Thoracic aorta (tissue), 2 donors: ENCODE measurements at regions not wholly inside any gene's neighbourhood (a gene's known extent, or its start where the extent isn't known, plus 50 kb on each side); places are given as distances from the start of the nearest gene placed in this dataset.

Experiments
- ATAC-seq: fragments of 150-250 bp; one replicate; pipeline ENCODE4 v1.8.0; 2017; ENCODE audit warnings: low read depth; ENCODE audit not compliant: insufficient number of reproducible peaks, low FRiP score
- DNase-seq: peaks from one replicate; pipeline ENCODE4 v3.0.0-alpha.2; 2020; ENCODE audit warnings: low spot score
- H3K27ac ChIP-seq, 2 donors: fragments of 200-600 bp; sonication (generic); 1 replicate in 1 of 2; 2 replicates in 1 of 2; pipeline ENCODE4 v1.5.1; 2016; ENCODE audit warnings: mild to moderate bottlenecking in 2 of 2, moderate library complexity in 2 of 2
- H3K27me3 ChIP-seq: fragments of 200-600 bp; sonication (generic); replicated peaks from 2 replicates; pipeline ENCODE4 v1.6.0; 2016; ENCODE audit warnings: mild to moderate bottlenecking; ENCODE audit not compliant: insufficient read depth
- H3K36me3 ChIP-seq: fragments of 200-600 bp; sonication (generic); one replicate; pipeline ENCODE4 v1.5.1; 2016
- H3K4me1 ChIP-seq, 2 donors: fragments of 200-600 bp; sonication (generic); 1 replicate in 1 of 2; 2 replicates in 1 of 2; pipeline versions ENCODE4 v1.5.1 to v1.6.0; 2016; ENCODE audit warnings: low read depth in 2 of 2, mild to moderate bottlenecking in 1 of 2; ENCODE audit not compliant: control insufficient read depth in 1 of 2
- H3K4me3 ChIP-seq: fragments of 200-600 bp; sonication (generic); 2 replicates; pipeline ENCODE4 v1.5.1; 2016; ENCODE audit warnings: mild to moderate bottlenecking
- H3K9me3 ChIP-seq: fragments of 200-600 bp; sonication (generic); 2 replicates; pipeline ENCODE4 v1.5.1; 2016
- CTCF ChIP-seq: fragments of 200-600 bp; sonication (generic); IDR thresholded peaks from one replicate; pipeline ENCODE4 v1.5.1; 2019; ENCODE audit warnings: antibody characterized with exemption

- no peaks in the 10 kb centered on the region for H3K36me3 ChIP-seq
- ATAC-seq (no peak), DNase-seq (no peak)
- H3K27ac ChIP-seq = no peak overlapping the region
- peaks cover 0 to 1% of the 10 kb centered on the region in 2 donors for H3K4me1 ChIP-seq
- H3K27me3 ChIP-seq = no peaks in the 10 kb centered on the region
- TF ChIP-seq CTCF = no peak
- H3K9me3 ChIP-seq = no peaks in the 10 kb centered on the region
- no peak overlapping the region for H3K4me3 ChIP-seq
Measured at GRCh38 chr3:193775421-193776077, 182.5 kb downstream of the OPA1 start.

- no peak for DNase-seq
- ATAC-seq = no peak
- H3K27me3 ChIP-seq = no peaks in the 10 kb centered on the region
- no peak overlapping the region for H3K27ac ChIP-seq
- TF ChIP-seq CTCF = no peak
- no peak overlapping the region for H3K4me3 ChIP-seq
- no peaks in the 10 kb centered on the region for H3K36me3 ChIP-seq
- peaks cover 0 to 7% of the 10 kb centered on the region in 2 donors for H3K4me1 ChIP-seq
- no peaks in the 10 kb centered on the region for H3K9me3 ChIP-seq
Measured at GRCh38 chr3:193776626-193777358, 183.8 kb downstream of the OPA1 start.

- Histone ChIP-seq H3K36me3 (no peaks in the 10 kb centered on the region), H3K9me3 (no peaks in the 10 kb centered on the region), H3K4me3 (no peak overlapping the region), H3K27me3 (no peaks in the 10 kb centered on the region), H3K4me1 (peaks cover 0 to 7% of the 10 kb centered on the region in 2 donors), H3K27ac (no peak overlapping the region)
- TF ChIP-seq CTCF = no peak
- ATAC-seq = no peak
- no peak for DNase-seq
Measured at GRCh38 chr3:193777524-193777923, 184.5 kb downstream of the OPA1 start.

GRCh38 chr3:193778676-193779075, 185.7 kb downstream of the OPA1 start:
- H3K27me3 ChIP-seq = no peaks in the 10 kb centered on the region
- no peak overlapping the region for H3K4me3 ChIP-seq
- H3K27ac ChIP-seq = no peak overlapping the region
- H3K4me1 ChIP-seq = peaks cover 0 to 7% of the 10 kb centered on the region in 2 donors
- no peaks in the 10 kb centered on the region for H3K36me3 ChIP-seq
- DNase-seq (no peak), ATAC-seq (no peak)
- no peaks in the 10 kb centered on the region for H3K9me3 ChIP-seq
- TF ChIP-seq CTCF = no peak

GRCh38 chr3:193779933-193780332, 186.9 kb downstream of the OPA1 start:
- H3K9me3 ChIP-seq = no peaks in the 10 kb centered on the region
- H3K36me3 ChIP-seq = no peaks in the 10 kb centered on the region
- ATAC-seq (no peak), DNase-seq (no peak)
- H3K27ac ChIP-seq = no peak overlapping the region
- H3K4me3 ChIP-seq = no peak overlapping the region
- no peak for TF ChIP-seq CTCF
- peaks cover 0 to 7% of the 10 kb centered on the region in 2 donors for H3K4me1 ChIP-seq
- no peaks in the 10 kb centered on the region for H3K27me3 ChIP-seq
